ENCODE measurements at regions not wholly inside any gene's neighbourhood (a gene's known extent, or its start where the extent isn't known, plus 50 kb on each side); places are given as distances from the start of the nearest gene placed in this dataset.
A peak's percentile ranks its signal among the peaks of the same experiment; 100 is the strongest.

DNA sequence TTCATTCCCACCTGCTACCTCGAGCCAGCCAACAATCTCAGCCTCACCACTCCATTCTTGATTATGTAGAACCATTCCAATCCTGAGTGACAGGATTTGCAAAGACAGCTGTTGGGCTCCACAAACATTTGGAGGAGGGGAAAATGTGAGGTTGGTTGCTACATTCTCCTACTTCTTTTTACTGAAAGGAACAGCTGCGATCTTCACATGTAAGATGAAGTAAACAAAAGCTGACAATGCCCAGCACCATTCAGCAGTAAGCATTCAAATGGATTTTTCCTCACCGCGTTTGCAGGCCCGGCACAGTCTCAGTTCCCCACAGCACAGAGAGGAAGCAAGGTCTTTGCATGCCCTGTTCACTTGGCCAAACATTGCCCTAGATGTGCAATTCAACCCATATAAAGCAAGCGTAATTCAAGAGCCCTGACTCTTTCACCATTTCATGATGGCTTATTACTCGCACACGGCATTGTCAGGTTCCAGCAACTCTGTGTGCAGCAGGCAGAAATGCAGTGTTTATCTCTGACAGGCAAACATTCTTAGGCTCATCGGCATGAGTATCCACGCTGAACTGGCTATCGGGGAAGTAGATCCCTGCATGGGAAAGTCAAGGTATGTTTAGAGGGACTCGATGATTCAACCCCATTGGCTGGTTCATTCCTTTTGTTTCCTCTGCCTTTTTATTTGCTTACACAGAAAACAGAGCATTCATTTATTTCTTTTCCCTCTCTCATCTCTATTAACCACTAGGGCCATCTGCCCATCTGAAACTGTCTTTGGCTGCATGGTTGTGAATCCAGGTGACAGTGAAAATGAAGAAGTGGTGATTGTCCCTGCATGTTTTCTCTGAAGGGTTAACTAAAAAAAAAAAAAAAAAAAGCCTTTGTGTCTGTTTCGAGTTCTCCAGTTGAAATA lies 236.1 kb upstream of the PLEKHG7 start:
- Mint-ChIP-seq H3K4me3 (peak overlapping the region; percentile 75 to 87), H3K27ac (peak overlapping the region; percentile 84), H3K9me3 (no peaks in the 10 kb centered on the region), H3K36me3 (peaks cover 0 to 7% of the 10 kb centered on the region in 2 donors), H3K27me3 (no peaks in the 10 kb centered on the region), H3K4me1 (peaks cover 47 to 93% of the 10 kb centered on the region in 2 donors)
- DNase-seq, result peak; percentile 70
- ATAC-seq (replicated peaks), result peak; percentile 69 to 70

DNA sequence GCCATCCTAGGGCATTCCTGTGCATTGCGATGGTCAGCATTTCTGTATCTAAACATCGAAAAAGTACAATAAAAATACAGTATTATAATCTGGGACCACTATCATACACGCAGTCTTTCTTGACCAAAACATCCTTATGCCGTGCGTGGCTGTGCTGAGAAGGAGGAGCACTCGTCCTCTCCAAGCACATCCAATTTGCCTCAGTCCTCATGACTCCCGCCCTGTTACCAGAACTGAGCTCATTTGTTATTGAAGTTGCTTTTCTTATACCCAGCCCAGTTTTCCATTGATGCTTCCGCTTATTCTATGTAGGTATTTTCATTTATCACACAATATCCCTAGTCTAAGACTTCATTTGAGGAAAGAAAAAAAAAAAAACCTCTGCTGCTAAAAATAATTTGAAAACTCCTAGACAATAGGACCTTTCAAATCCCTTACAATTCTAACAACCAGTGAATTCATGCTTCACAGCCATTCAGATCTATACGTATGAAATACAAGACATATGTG lies 236.9 kb upstream of the PLEKHG7 start:
- H3K36me3 Mint-ChIP-seq, result peaks cover 0 to 7% of the 10 kb centered on the region in 2 donors
- H3K9me3 Mint-ChIP-seq, result no peaks in the 10 kb centered on the region
- H3K27ac Mint-ChIP-seq, result peak overlapping the region; percentile 84
- no peak for ATAC-seq (replicated peaks)
- H3K4me1 Mint-ChIP-seq, result peaks cover 55 to 94% of the 10 kb centered on the region in 2 donors
- no peaks in the 10 kb centered on the region for H3K27me3 Mint-ChIP-seq
- H3K4me3 Mint-ChIP-seq, result peak overlapping the region; percentile 75 to 87
- no peak for DNase-seq

GRCh38 chr12:92464911-92465310 lies 237.9 kb upstream of the PLEKHG7 start:
- H3K4me1 Mint-ChIP-seq, result peaks cover 51 to 91% of the 10 kb centered on the region in 2 donors
- ATAC-seq (replicated peaks) (no peak), DNase-seq (no peak)
- H3K9me3 Mint-ChIP-seq, result peaks cover 1 to 3% of the 10 kb centered on the region in 2 donors
- peak overlapping the region; percentile 84 for H3K27ac Mint-ChIP-seq
- H3K4me3 Mint-ChIP-seq, result peak overlapping the region; percentile 45 to 51
- H3K36me3 Mint-ChIP-seq, result peaks cover 2 to 3% of the 10 kb centered on the region in 2 donors
- no peaks in the 10 kb centered on the region for H3K27me3 Mint-ChIP-seq

GRCh38 chr12:92463171-92463570 lies 239.6 kb upstream of the PLEKHG7 start:
- no peak overlapping the region for H3K4me3 Mint-ChIP-seq
- no peaks in the 10 kb centered on the region for H3K27me3 Mint-ChIP-seq
- H3K36me3 Mint-ChIP-seq, result peaks cover 3 to 8% of the 10 kb centered on the region in 2 donors
- H3K4me1 Mint-ChIP-seq, result peaks cover 47 to 82% of the 10 kb centered on the region in 2 donors
- peaks cover 4 to 5% of the 10 kb centered on the region in 2 donors for H3K9me3 Mint-ChIP-seq
- peak overlapping the region; percentile 91 for H3K27ac Mint-ChIP-seq
- no peak for DNase-seq
- no peak for ATAC-seq (replicated peaks)

- peaks cover 44 to 82% of the 10 kb centered on the region in 2 donors for H3K4me1 Mint-ChIP-seq
- H3K27me3 Mint-ChIP-seq, result no peaks in the 10 kb centered on the region
- DNase-seq, result no peak
- H3K4me3 Mint-ChIP-seq, result no peak overlapping the region
- peak in 1 of 2 donors; percentile 21 for ATAC-seq (replicated peaks)
- H3K36me3 Mint-ChIP-seq, result peaks cover 4 to 9% of the 10 kb centered on the region in 2 donors
- peaks cover 4 to 5% of the 10 kb centered on the region in 2 donors for H3K9me3 Mint-ChIP-seq
- no peak overlapping the region for H3K27ac Mint-ChIP-seq
Observed at GRCh38 chr12:92462527-92462926, 240.3 kb upstream of the PLEKHG7 start.

GRCh38 chr12:92462049-92462448 lies 240.7 kb upstream of the PLEKHG7 start:
- Mint-ChIP-seq H3K27me3 (no peaks in the 10 kb centered on the region), H3K4me1 (peaks cover 44 to 82% of the 10 kb centered on the region in 2 donors), H3K4me3 (no peak overlapping the region), H3K36me3 (peaks cover 4 to 9% of the 10 kb centered on the region in 2 donors), H3K27ac (peak overlapping the region; percentile 89), H3K9me3 (peaks cover 4 to 5% of the 10 kb centered on the region in 2 donors)
- ATAC-seq (replicated peaks) (peak; percentile 77 to 78), DNase-seq (no peak)

GRCh38 chr12:92459850-92460249 lies 242.9 kb upstream of the PLEKHG7 start:
- peak overlapping the region; percentile 0 for H3K27ac Mint-ChIP-seq
- no peak overlapping the region for H3K4me3 Mint-ChIP-seq
- H3K4me1 Mint-ChIP-seq, result peaks cover 34 to 67% of the 10 kb centered on the region in 2 donors
- no peaks in the 10 kb centered on the region for H3K27me3 Mint-ChIP-seq
- H3K36me3 Mint-ChIP-seq, result peaks cover 7 to 18% of the 10 kb centered on the region in 2 donors
- peaks cover 4 to 18% of the 10 kb centered on the region in 2 donors for H3K9me3 Mint-ChIP-seq
- ATAC-seq (replicated peaks), result no peak
- no peak for DNase-seq

DNA sequence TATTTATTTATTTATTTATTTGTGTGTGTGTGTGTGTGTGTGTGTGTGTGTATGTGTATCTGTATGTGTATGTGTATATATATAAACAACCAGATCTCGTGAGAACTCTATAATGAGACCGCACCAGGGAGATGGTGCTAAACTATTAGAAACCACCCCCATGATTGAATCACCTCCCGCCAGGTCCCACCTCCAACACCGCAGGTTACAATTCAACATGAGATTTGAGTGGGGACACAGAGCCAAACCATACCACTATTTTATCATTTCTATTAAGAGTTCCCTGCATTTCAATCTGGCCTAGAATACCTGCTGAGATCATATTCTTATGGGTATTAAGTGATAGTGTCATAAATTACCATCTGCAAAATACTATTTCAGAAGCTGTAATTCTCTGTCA lies 243.8 kb upstream of the PLEKHG7 start:
- Mint-ChIP-seq H3K4me1 (peaks cover 35 to 58% of the 10 kb centered on the region in 2 donors), H3K27ac (no peak overlapping the region), H3K27me3 (no peaks in the 10 kb centered on the region), H3K4me3 (no peak overlapping the region), H3K9me3 (peaks cover 4 to 19% of the 10 kb centered on the region in 2 donors), H3K36me3 (peaks cover 7 to 18% of the 10 kb centered on the region in 2 donors)
- no peak for ATAC-seq (replicated peaks)
- DNase-seq, result no peak

DNA sequence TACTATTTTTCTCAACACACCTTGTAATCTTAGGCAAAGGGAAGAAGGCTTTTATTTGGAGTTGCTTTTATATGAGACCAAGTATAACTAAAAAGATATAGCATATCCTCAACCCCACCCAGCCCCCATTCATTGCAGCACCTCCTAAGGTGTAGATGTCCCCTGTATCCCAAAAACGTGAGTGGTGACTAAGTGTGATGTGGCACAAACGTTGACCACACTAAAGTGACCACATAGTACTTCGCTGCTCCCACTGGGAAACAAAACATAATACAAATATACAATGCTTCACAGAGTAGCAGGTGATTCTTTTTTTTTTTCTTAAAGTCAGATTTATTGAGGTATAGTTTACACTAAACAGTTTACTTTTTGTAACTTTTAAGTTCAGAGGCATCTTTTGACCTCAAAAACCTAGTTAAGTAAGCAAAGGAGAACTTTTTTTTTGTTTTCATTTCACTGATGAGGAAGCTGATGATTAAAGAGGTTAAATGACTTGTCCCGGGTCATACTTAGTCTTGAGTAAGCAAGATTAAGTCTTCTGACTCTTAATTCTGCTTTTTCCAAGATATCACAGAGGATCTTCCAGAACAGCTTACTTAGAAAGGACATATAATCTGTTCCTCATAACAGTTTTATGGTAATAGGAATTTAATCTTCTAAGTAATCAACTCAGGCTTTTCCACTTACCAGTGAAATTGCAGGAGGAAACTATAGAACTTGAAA lies 245.2 kb upstream of the PLEKHG7 start:
- no peaks in the 10 kb centered on the region for H3K27me3 Mint-ChIP-seq
- H3K4me1 Mint-ChIP-seq, result peaks cover 29 to 47% of the 10 kb centered on the region in 2 donors
- ATAC-seq (replicated peaks) (no peak), DNase-seq (no peak)
- peaks cover 5 to 18% of the 10 kb centered on the region in 2 donors for H3K36me3 Mint-ChIP-seq
- no peak overlapping the region for H3K4me3 Mint-ChIP-seq
- H3K9me3 Mint-ChIP-seq, result peaks cover 6 to 19% of the 10 kb centered on the region in 2 donors
- H3K27ac Mint-ChIP-seq, result peak overlapping the region; percentile 9

DNA sequence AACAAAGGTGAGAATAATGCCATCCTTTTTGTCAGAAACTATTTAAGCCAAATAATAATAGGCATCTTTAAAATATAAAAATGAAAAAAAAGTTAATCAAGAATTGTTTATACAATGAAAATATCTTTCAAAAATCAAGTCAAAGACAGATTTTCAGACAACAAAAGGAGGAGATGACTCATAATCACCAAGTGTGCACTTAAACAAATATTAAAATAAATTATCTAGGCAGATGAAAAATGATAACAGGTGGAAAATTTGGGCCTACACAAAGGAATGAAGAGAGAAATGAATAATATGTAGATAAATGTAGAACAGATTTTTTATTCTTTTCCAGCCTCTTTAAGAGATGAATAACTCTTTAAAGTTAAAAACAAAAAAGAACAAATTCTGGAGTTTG lies 250.0 kb upstream of the PLEKHG7 start:
- peaks cover 16 to 28% of the 10 kb centered on the region in 2 donors for H3K9me3 Mint-ChIP-seq
- DNase-seq (no peak), ATAC-seq (replicated peaks) (no peak)
- no peak overlapping the region for H3K4me3 Mint-ChIP-seq
- H3K36me3 Mint-ChIP-seq, result peaks cover 18 to 36% of the 10 kb centered on the region in 2 donors
- no peaks in the 10 kb centered on the region for H3K27me3 Mint-ChIP-seq
- peaks cover 19 to 35% of the 10 kb centered on the region in 2 donors for H3K4me1 Mint-ChIP-seq
- no peak overlapping the region for H3K27ac Mint-ChIP-seq

DNA sequence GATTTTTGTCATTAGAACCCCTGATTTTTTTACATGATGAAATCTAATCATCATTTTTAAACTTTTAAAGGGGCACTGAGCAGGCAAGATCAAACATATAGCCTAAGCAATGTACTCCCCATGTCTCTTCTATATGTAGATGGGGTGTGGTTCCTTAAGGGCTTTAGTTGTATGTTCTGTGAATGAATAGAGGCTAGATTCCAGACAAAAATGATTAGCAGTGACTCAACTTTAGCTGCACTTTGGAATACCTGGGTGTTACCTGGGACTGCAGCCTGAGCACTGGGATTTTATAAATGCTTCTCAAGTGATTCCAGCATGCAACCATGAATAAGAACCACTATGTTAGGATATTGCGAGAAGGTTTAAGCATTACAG lies 256.7 kb upstream of the PLEKHG7 start:
- peak overlapping the region; percentile 98 for H3K27ac Mint-ChIP-seq
- DNase-seq (no peak), ATAC-seq (replicated peaks) (no peak)
- H3K4me3 Mint-ChIP-seq, result peak overlapping the region; percentile 81 to 83
- no peaks in the 10 kb centered on the region for H3K27me3 Mint-ChIP-seq
- peaks cover 62 to 82% of the 10 kb centered on the region in 2 donors for H3K4me1 Mint-ChIP-seq
- H3K36me3 Mint-ChIP-seq, result peaks cover 12 to 27% of the 10 kb centered on the region in 2 donors
- H3K9me3 Mint-ChIP-seq, result peaks cover 9 to 18% of the 10 kb centered on the region in 2 donors

DNA sequence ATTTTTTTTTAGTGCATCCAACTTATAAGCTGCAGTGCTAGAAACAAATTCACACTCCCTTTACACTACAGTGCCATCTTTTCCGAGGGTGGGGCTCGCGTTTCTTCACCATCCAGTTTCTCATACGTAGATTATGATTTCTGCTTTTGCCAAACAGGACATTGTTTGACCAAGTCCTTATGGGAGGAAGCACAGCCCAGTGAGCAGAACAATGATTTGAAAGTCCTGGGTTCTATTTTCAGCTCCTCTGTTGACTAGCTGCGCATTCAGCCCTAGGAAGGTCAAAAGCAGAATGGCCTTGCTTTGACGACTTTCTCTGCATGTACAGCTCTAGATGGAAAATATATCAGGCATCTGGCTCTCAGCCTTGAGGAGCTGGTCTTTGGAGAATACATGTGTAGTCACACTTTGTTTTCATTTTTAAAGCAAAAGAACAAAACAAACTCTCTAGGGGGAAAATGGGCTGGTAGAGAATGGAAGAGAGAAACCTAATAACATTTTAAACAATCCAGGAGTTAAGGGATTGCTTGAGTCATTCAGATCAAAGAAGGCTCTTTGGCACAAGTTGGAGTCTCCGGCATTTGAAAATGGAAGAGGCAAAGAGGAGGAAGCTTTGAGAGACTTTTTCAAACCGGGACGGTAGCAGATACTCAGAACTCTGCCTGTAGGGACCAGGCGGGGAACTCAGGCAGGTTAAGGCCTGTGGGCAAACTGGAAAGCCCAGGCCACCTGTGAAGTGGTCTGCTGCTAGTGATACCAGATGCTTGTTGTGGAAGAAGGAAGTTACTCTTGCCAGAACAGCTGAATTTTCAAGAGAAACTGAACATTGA lies 257.3 kb upstream of the PLEKHG7 start:
- Mint-ChIP-seq H3K36me3 (peaks cover 7 to 25% of the 10 kb centered on the region in 2 donors), H3K4me1 (peaks cover 64 to 88% of the 10 kb centered on the region in 2 donors), H3K9me3 (peaks cover 4 to 15% of the 10 kb centered on the region in 2 donors), H3K4me3 (peak overlapping the region; percentile 81 to 83), H3K27me3 (no peaks in the 10 kb centered on the region), H3K27ac (peak overlapping the region; percentile 98)
- DNase-seq (peak; percentile 83), ATAC-seq (replicated peaks) (peak; percentile 82 to 83)

DNA sequence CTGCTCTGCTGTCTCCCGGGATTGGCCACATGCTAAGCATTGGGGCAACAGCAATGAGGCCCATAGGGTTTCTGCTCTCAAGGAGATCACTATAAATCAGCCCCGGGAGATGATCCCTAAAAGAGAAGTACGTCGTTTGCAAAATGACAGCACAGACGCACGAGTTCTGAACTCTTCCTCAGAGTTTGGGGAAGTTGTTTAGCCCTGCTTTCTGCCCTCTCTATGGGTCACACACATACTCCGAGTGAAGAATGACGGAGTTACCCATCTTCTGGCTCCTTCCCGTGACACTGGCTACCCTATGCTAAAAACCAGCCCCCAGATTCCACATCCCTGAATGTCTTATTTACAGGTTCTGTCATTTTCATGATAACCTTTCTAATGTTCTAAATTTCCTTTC lies 258.0 kb upstream of the PLEKHG7 start:
- Mint-ChIP-seq H3K9me3 (peaks cover 4 to 13% of the 10 kb centered on the region in 2 donors), H3K4me3 (peak overlapping the region; percentile 81 to 83), H3K36me3 (peaks cover 9 to 28% of the 10 kb centered on the region in 2 donors), H3K4me1 (peaks cover 66 to 89% of the 10 kb centered on the region in 2 donors), H3K27me3 (no peaks in the 10 kb centered on the region), H3K27ac (peak overlapping the region; percentile 98)
- ATAC-seq (replicated peaks), result peak; percentile 78 to 79
- peak; percentile 82 for DNase-seq
